ENCODE measurements at regions not wholly inside any gene's neighbourhood (a gene's known extent, or its start where the extent isn't known, plus 50 kb on each side); places are given as distances from the start of the nearest gene placed in this dataset.

DNA sequence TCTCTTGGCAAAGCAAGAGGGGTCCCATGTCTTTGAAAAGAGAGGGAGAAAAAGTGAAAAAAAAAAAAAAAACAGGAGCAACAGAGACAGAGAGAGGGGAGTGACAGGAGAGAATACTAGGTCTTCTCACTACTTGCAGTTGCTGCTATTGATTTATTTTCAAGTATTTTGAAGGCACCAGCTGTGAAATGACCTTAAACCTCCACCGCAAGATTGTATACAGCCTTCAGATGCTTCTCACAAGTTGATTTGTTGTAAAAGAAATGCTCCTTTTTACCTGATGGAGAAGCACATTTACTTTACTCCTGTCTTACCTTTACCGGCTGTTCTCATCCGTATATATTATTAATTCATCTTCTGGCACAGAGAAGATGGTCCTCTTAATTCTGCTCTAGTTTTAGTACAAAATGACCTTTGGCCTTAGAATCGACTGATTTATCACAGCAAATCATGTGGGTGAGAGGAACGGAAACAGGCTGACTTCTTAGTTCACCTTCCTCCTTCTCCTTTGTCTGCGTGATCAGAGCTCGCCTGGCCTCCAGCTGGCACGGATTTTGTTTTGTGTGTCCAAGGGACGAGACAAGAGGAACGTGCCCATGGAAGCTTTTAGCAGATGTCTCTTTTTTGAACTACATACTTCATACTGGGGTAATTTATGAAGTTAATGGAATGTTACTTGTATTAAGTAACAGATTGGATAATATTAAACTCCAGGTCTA is 82.4 kb upstream of the PACRGL start:
- TF ChIP-seq POLR2AphosphoS5 (IDR thresholded peaks at IDR 0.05; ENCODE audit: borderline replicate concordance, low read depth, low read length): no peak
- no peak for TF ChIP-seq EZH2 (IDR thresholded peaks at IDR 0.05)

Measured in SK-N-MC (cell line).